ENCODE measurements at regions not wholly inside any gene's neighbourhood (a gene's known extent, or its start where the extent isn't known, plus 50 kb on each side); places are given as distances from the start of the nearest gene placed in this dataset.

- no peaks in the 10 kb centered on the region for H4K20me1 ChIP-seq (ENCODE audit: insufficient read depth, low read length)
- no peaks in the 10 kb centered on the region for H3K79me1 ChIP-seq (ENCODE audit: low read depth in 1 of 2, low read length in 2 of 2)
- DNase-seq, result peak; percentile 38
- H3K56ac ChIP-seq (ENCODE audit: extremely low read depth, insufficient read depth, low read length), result no peak overlapping the region
- H4K8ac ChIP-seq (ENCODE audit: low read depth in 2 of 2, low read length in 2 of 2), result no peak overlapping the region
- no CpG with 5 or more reads among the region's 1 CpG for WGBS, 2 experiments (ENCODE audit: extremely low coverage in 2 of 2, insufficient read length in 1 of 2)
- H3K4me1 ChIP-seq (ENCODE audit: control insufficient read depth, insufficient read depth, low read length), result no peaks in the 10 kb centered on the region
- CTCF ChIA-PET, result interaction anchor here (0.5 kb wide), 1 partner anchor 8 kb away, joined by 3 read pairs; no protein-coding TSS in a partner anchor
- H3K23ac ChIP-seq (ENCODE audit: low read depth, low read length), result no peak overlapping the region
- no peak overlapping the region for H3K4ac ChIP-seq (ENCODE audit: low read depth, low read length)
- H3K14ac ChIP-seq (replicated peaks; ENCODE audit: low read depth, low read length), result no peak overlapping the region
- H2BK120ac ChIP-seq (ENCODE audit: low read depth, low read length), result no peak overlapping the region
- no peaks in the 10 kb centered on the region for H3K27me3 ChIP-seq (ENCODE audit: control insufficient read depth, insufficient read depth, low read length)
- H3K9ac ChIP-seq (ENCODE audit: low read depth, low read length), result no peak overlapping the region
- no peaks in the 10 kb centered on the region for H3K9me1 ChIP-seq (ENCODE audit: insufficient read depth, low read length)
- no peak overlapping the region for H2AK9ac ChIP-seq (replicated peaks; ENCODE audit: low read depth, low read length, poor library complexity)
- POLR2A ChIA-PET (ENCODE audit: unreplicated experiment), result no interaction called here
- H3K4me3 ChIP-seq (ENCODE audit: insufficient read depth, low read depth, low read length), result no peak overlapping the region
- intact Hi-C loops (cut with micrococcal nuclease), result loop anchor here (1.0 kb wide), 1 partner anchor 453 kb away; no protein-coding TSS in a partner anchor
- no TSS peak for BruUV-seq (replicated peaks)
- no peak overlapping the region for H3K18ac ChIP-seq (ENCODE audit: low read depth, low read length)
- H2BK5ac ChIP-seq (ENCODE audit: low read depth, low read length, poor library complexity, severe bottlenecking), result no peak overlapping the region
- ATAC-seq (ENCODE audit: low read depth), result peak; percentile 48; the same call in 1 of the 2 replicates
- H2BK20ac ChIP-seq (ENCODE audit: low read depth, low read length), result no peak overlapping the region
- in situ Hi-C loops (cut with MboI; ENCODE audit: low sequenced_read_pairs), result no loop called here
- dilution Hi-C loops (cut with HindIII; ENCODE audit: low sequenced_read_pairs, unreplicated experiment), result no loop called here
- no peak overlapping the region for H3K27ac ChIP-seq (ENCODE audit: insufficient read depth, low read length)
- H2BK15ac ChIP-seq (ENCODE audit: low read depth, low read length), result no peak overlapping the region
- no peak overlapping the region for H3K4me2 ChIP-seq (ENCODE audit: low read depth, low read length)
- H3K9me3 ChIP-seq (ENCODE audit: control insufficient read depth, insufficient read depth, low read length), result no peaks in the 10 kb centered on the region
- H2AK5ac ChIP-seq (ENCODE audit: low read depth, low read length), result no peak overlapping the region
- TF ChIP-seq CTCF (conservative IDR thresholded peaks at IDR 0.05; ENCODE audit: low read depth, low read length), result peak; percentile 47
- peak; percentile 56 for TF ChIP-seq RAD21 (IDR thresholded peaks at IDR 0.05; ENCODE audit: low read length)
- no peak for TF ChIP-seq MXI1 (IDR thresholded peaks at IDR 0.05; ENCODE audit: borderline replicate concordance, low read depth, low read length)
- no peaks in the 10 kb centered on the region for H3K36me3 ChIP-seq (ENCODE audit: control insufficient read depth, insufficient read depth, low read length)
- no peak overlapping the region for H4K91ac ChIP-seq (ENCODE audit: insufficient read depth, low read depth, low read length)
- H4K5ac ChIP-seq (ENCODE audit: low read depth, low read length), result no peak overlapping the region
- no peak overlapping the region for H2AFZ ChIP-seq (replicated peaks; ENCODE audit: low read length, poor library complexity)
These were observed 784.6 kb upstream of the NUDT12 start for GRCh38 chr5:104347119-104347708.

Measured in IMR-90 (cell line).